H7 (cell line): ENCODE measurements at regions not wholly inside any gene's neighbourhood (a gene's known extent, or its start where the extent isn't known, plus 50 kb on each side); places are given as distances from the start of the nearest gene placed in this dataset.

Experiments used
- DNase-seq: peaks from one replicate; pipeline ENCODE4 v3.0.0; 2012
- H3K27me3 ChIP-seq: 2 replicates; pipeline ENCODE4 v1.6.0; 2011; ENCODE audit warnings: mild to moderate bottlenecking, low read length; ENCODE audit not compliant: control insufficient read depth, insufficient read depth
- H3K36me3 ChIP-seq: replicated peaks from 2 replicates; pipeline ENCODE4 v1.5.1; 2011; ENCODE audit warnings: low read length; ENCODE audit not compliant: control insufficient read depth, insufficient read depth
- H3K4me3 ChIP-seq: 2 replicates; pipeline ENCODE4 v1.5.1; 2011; ENCODE audit warnings: low read depth, mild to moderate bottlenecking, control low read depth, low read length, moderate library complexity; ENCODE audit not compliant: insufficient read depth

DNA sequence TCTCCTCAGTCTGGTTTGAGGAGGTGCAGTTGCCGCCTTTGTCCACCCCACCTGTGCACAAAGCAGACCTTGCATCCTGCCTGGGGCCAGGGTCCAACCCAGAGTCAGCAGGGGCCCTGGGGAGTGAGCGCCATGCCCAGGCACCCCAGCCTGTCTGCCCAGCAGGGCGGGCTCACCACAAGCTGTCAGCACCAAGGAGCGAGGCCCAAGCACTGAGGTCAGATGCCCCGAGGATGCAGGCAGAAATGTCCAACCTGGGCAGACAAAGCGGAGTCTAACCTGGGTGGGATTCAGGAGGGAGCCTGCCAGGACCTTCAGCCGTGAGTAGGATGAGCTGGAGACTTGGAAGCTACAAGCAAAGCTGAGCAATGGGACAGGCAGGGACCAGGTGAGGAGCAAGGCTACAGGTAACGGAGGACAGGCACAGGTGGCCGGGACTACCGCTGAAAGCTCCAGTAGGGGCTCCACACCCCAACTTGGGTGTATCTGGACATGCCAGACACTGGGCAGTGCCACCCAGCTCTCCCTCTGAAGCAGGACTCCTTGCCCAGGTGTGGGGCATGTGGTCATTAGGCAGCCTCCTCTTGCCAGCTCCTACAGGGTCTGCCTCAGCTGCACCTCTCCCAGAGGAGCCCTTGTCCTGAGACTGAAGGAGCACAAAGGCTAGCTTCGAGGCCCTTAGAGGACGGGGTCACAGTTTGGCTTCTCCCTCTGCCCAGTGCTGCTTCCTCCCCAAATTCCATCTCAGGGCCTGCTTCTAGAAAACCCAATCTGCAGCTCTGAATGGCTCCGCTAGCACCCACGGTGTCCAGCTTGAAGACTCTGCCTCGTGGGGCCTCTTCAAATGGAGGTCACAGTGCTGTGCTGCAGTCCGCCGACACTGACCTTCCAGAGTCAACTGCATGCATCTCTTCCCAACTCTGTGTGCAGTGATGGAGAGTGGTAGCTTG lies 210.6 kb upstream of the CDYL start:
- no peak overlapping the region for H3K4me3 ChIP-seq
- DNase-seq = no peak
- no peaks in the 10 kb centered on the region for H3K36me3 ChIP-seq
- H3K27me3 ChIP-seq = peaks cover 1% of the 10 kb centered on the region; the same call in 1 of the 2 replicates

DNA sequence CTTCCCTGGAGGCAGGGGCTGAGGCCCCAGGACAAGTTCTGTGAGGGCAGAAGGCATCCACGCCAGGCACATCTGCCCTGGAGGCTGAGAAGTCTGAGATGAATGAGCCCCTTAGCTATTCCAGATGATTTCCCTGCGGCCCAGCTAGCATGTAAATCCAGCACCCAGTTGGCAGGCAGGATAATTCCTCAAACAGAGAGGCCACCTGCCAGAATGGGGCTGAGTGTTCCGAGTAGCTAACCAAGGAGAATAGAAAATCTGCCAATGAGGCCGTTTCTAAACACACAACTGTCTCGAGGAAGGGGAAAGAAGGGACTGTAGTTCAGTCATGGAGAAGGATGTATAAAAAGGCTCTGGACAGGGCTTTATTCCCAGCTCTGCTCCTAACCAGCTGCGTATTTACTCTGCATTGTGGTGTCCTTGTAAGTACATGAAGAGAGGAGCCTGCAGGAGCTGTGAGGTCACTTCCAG lies 211.4 kb upstream of the CDYL start:
- H3K27me3 ChIP-seq = peaks cover 1% of the 10 kb centered on the region; the same call in 1 of the 2 replicates
- no peak overlapping the region for H3K4me3 ChIP-seq
- DNase-seq = no peak
- no peaks in the 10 kb centered on the region for H3K36me3 ChIP-seq

DNA sequence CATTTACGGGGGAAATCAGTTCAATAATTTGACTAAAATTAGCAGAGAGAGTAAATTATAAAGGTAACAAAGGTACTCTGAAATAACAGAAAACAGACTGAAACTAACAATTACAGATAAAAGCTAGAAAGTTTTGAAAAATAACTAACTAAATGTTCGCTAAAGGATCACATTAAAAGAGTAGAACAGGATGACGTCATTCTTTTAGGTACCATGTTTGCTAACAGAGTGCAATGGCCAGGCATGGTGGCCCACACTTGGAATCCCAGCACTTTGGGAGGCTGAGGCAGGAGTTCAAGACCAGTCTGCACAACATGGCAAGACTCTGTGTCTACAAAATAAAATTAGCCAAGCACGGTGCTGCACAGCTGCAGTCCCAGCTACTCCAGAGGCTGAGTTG lies 212.3 kb upstream of the CDYL start:
- no peak for DNase-seq
- Histone ChIP-seq H3K4me3 (no peak overlapping the region), H3K27me3 (peaks cover 1% of the 10 kb centered on the region; the same call in 1 of the 2 replicates), H3K36me3 (no peaks in the 10 kb centered on the region)

DNA sequence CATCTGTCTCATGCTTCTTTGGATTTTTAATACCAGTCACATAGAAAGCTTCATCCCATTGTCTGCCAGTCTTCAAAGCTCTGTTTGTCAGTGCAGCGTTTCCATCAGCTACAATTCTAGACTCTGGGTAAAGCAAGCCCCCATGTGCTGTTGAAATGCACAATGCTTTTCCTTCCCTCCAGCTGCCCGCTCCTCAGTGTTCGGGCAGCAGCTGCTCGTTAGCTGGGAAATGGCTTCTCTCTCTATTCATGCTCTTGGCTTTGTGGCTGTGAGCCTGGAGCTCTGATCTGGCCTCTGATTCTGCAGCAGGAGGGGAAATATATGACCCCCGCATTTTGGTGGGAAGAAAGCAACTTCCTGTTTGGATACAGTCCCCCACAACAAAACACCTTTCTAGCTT lies 213.0 kb upstream of the CDYL start:
- H3K4me3 ChIP-seq = no peak overlapping the region
- H3K36me3 ChIP-seq = no peaks in the 10 kb centered on the region
- no peak for DNase-seq
- peaks cover 1% of the 10 kb centered on the region; the same call in 1 of the 2 replicates for H3K27me3 ChIP-seq

DNA sequence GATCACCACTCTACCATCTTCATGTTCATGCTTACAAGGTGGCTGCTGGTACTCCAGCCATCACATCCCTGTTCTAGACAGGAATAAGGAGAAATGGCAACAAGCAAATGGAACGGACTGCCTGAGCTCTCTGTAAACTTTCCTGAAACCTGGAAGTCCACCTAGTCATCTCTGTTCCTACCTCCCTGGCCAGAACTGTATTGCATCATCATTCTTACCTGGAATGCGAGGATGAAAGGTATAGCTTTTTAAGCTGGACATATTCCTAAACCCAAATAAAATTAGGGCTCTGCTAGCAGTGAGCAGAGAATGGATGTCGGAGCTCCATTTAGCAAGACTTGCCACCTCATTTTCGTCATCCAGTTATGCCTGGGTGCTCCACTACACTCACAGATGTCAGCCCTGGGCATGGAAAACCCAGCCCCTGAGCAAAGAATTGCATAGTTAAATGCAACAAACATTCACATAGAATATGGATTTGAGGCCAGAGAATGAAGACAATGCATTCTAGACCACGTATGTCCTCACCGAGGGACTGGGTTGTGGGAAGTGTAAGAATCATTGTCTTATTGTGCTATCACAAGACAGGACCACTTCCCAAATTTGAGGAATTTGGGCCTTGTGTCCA lies 214.3 kb upstream of the CDYL start:
- peaks cover 1% of the 10 kb centered on the region; the same call in 1 of the 2 replicates for H3K27me3 ChIP-seq
- H3K4me3 ChIP-seq = no peak overlapping the region
- H3K36me3 ChIP-seq = no peaks in the 10 kb centered on the region
- DNase-seq = no peak

DNA sequence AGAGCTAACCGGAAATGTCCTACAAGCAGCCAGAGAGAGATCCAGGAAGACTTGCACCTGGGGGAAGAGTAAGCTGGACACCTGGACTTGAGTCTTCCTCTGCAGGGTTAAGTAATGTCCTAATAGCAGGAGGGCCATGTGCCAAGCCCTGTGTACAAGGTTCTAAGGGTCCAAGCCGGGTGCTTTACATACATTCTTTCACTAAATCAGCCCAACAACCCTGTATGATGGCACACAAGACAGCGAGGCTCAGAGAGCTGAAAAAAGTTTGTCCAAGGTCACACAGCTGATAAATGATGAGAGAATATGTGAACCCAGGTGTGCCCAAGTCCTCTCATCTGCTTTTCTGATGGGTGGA lies 215.1 kb upstream of the CDYL start:
- no peak overlapping the region for H3K4me3 ChIP-seq
- peaks cover 1% of the 10 kb centered on the region; the same call in 1 of the 2 replicates for H3K27me3 ChIP-seq
- H3K36me3 ChIP-seq = no peaks in the 10 kb centered on the region
- peak; percentile 0 for DNase-seq

DNA sequence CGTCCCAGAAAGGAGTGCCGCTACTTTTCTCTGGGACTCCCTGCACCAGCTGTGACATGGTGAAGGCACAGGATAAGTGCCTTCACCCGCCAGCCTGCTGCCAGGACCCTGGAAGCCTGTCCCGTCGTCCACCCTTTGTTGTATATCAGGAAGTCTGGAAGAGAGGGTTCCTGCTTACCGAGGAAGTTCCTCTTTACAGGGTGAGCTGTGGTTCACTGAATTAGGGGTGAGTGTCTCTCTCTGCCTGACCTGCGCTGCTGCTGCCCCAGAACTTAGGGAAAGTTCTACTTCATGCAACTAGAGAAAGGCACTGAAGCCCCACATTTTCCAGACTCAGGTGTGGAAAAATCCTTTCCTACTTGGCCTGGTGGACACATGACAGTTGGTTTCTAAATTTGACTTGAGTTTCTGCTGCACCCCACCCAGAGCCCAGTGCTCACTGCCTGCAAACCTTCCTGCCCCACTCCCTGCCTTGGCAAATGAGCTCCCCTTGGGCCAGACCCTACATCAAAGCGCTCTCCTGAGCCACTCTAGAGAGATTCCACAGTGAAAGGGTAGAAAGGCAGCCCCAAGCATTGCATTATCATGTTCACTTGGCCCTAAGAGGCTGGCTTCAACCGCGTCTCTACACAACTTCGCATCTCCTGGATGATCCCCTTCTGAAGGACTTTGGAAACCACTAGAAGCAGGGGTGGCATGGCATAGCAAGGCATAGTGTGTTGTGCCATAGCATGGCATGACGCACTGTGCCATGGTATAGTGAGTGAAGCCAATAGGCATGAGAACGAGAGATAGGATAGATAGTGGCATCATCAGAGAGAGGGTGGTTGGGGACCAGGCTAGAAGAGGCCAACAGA lies 215.8 kb upstream of the CDYL start:
- DNase-seq = peak; percentile 4
- H3K27me3 ChIP-seq = no peaks in the 10 kb centered on the region; the same call in 1 of the 2 replicates

DNA sequence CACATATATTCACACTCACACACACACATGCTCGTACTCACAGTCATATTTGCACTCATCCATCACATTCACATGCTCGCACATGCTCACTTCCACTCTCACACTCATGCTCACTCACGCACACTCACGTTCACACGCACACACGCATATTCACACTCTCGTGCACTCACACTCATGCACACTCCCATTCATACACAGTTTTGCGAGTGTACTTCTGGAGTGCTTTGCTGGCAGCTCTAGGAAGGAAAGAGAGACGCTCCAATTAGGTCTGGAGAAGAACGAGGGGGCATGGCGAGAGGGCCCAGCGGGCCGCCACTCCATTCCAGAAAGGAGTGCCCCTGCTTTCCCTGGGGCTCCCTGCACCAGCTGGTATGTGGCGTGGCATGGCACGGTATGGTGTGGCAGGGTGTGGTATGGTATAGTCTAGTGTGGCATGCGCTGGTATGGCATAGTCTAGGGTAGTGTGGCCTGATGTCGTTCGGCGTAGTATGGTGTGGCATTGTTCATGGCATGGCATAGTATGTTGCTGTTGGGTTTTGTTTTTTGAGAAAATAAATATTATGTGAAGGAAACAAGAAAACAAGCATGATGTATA lies 216.8 kb upstream of the CDYL start:
- Histone ChIP-seq H3K4me3 (no peak overlapping the region), H3K36me3 (no peaks in the 10 kb centered on the region), H3K27me3 (no peaks in the 10 kb centered on the region; the same call in 1 of the 2 replicates)
- no peak for DNase-seq

More for the DNA sequence above, 215.8 kb upstream of the CDYL start:
- H3K36me3 ChIP-seq = no peaks in the 10 kb centered on the region
- H3K4me3 ChIP-seq = no peak overlapping the region

DNA sequence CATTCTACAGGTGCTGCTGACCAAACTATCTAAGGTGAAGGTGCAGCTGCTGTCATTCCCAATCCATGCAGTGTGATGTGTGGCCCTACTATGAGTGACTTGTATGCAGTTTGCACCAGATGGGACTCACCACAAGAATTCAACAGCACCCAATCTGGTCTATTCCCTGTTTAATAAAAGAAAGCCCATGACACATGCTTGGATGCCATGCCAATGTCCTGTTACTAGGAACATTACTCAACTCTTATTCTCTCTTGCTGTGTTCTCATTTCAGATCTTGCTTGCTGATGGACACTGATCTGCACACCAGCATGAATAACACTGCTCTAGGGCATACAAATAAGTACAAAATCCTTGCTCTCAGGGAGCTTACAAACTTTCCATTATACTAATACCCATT lies 221.6 kb upstream of the CDYL start:
- H3K36me3 ChIP-seq = no peaks in the 10 kb centered on the region

DNA sequence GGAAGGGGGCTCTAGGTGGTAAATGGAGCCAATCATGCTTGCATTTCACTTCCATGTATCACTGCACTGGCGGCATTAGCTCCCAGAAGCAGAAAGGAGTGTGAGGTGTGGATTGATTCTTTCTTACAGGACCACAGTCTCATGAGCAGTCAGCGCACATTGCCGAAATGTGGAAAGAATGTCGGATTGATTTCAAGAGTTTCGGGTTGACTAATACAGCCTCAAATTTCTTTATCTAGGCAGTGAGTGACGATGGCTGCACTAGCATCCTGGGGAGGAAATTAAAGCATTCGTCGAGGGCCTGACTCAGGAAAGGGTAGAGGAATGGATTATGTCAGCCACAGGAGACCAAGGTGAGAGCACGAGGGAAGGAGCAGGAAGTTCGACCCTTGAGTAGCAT lies 222.8 kb upstream of the CDYL start:
- Histone ChIP-seq H3K4me3 (no peak overlapping the region), H3K27me3 (no peaks in the 10 kb centered on the region), H3K36me3 (no peaks in the 10 kb centered on the region)
- no peak for DNase-seq

More for the DNA sequence above, 221.6 kb upstream of the CDYL start:
- H3K4me3 ChIP-seq = no peak overlapping the region
- H3K27me3 ChIP-seq = no peaks in the 10 kb centered on the region
- no peak for DNase-seq

DNA sequence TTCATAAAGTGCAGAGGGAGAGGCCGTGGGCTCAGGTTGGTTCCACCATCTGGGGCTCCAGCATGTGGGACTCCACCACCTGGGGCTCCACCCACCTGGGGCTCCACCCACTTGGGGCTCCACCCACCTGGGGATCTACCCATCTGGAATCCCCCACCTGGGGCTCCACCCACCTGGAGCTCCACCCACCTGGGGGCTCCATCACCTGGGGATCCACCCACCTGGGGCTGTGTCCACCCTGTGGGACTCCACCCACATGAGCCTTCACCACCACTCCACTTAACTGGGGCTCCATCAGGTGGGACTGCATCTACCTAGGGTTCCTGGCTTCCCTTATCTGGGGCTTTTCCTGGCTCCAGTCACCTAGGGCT lies 226.0 kb upstream of the CDYL start:
- Histone ChIP-seq H3K4me3 (no peak overlapping the region), H3K36me3 (no peaks in the 10 kb centered on the region)
- no peak for DNase-seq

DNA sequence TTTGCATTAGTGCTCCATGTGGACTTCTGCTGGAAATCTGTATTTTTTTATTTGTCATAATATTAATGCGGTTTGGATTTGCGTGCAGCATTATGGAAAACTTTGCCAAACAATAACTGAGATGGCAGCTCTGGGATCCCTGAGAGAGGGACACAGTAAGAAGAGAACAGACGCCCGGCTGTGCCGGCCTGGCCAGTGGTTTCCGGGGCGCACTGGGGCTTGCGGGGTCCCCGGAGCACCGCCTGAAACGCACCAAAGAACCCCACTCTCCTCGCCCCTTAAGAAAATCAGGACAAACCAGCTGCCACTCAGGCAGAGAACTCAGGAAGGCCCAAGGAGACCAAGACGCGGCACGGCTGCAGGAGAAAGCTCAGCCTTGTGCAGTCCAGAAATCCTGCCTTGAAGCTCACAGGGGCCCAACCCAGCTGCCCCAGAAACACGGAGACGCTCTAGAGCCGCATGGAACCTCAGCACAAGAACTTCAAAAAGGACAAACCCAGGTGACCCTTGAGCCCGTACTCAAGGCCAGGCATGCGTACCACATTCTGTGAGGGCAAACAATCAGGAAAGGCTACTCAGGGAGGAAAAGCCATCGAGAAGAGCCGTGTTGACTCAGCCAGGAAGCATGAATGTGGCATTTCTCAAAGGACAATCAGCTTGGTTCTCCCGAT lies 226.5 kb upstream of the CDYL start:
- Histone ChIP-seq H3K36me3 (no peaks in the 10 kb centered on the region), H3K27me3 (no peaks in the 10 kb centered on the region), H3K4me3 (no peak overlapping the region)
- no peak for DNase-seq

More for the DNA sequence above, 226.0 kb upstream of the CDYL start:
- H3K27me3 ChIP-seq = no peaks in the 10 kb centered on the region

DNA sequence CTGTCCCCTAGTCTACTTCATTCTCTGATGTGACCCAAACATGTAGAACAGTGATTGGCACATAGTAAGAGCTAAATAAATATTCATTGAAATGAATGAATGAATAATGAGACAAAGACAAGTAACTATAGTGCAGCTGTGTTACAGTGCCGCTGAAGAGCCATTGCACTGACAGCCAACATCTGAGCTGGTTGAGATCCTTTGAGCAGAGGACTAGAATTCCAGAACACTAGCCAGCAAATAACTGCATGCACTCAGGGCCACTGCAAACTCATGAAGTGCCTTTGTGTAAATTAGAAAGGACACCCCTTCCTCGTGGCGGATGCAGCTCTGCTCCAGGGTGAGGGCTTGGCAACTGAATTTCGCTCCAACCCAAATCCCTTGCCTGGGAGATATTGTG lies 230.3 kb upstream of the CDYL start:
- DNase-seq = no peak
- Histone ChIP-seq H3K36me3 (no peaks in the 10 kb centered on the region), H3K27me3 (no peaks in the 10 kb centered on the region), H3K4me3 (no peak overlapping the region)

DNA sequence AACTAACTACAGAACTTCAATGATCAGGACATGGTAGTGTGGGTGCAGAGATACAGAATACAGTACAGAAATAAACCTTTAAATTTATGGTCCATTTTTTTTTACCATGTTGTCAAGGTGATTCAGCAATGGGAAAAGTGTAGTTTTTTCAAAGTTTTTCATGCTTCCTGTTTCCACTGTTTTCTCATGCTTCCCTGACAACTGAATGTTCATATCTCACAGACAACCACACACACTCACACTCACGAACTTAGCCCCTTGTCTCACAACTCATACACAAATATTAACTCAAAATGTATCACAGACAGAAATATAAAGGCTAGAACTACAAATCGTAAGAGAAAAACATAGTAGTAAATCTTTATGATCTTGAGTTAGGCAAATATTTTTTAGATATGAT lies 232.6 kb upstream of the CDYL start:
- DNase-seq = no peak
- Histone ChIP-seq H3K27me3 (no peaks in the 10 kb centered on the region), H3K36me3 (no peaks in the 10 kb centered on the region), H3K4me3 (no peak overlapping the region)
